IMR-90 (cell line): ENCODE measurements at regions not wholly inside any gene's neighbourhood (a gene's known extent, or its start where the extent isn't known, plus 50 kb on each side); places are given as distances from the start of the nearest gene placed in this dataset.

Experiments
- ATAC-seq: fragments of 200-7000 bp; cut with Tn5 transposase; 2 replicates; pipeline ENCODE4 v1.9.1; 2020; ENCODE audit warnings: low read depth, mild to moderate bottlenecking, moderate library complexity
- BruUV-seq: library from RNA; stranded (reverse); fragments of 400-500 nt; replicated peaks from 2 replicates; lab custom pipeline; 2021; lab: Mats Ljungman, UMichigan
- CTCF ChIA-PET: fragments of 300-600 bp; formaldehyde crosslinking; extraction: SDS; loops from one replicate; lab custom pipeline; 2021; ENCODE audit warnings: antibody characterized with exemption; lab: Yijun Ruan, JAX
- POLR2A ChIA-PET: fragments of 300-600 bp; sonication (Branson Sonifier 250); formaldehyde crosslinking; loops from one replicate; lab custom pipeline; 2022; ENCODE audit warnings: antibody characterized with exemption; ENCODE audit not compliant: unreplicated experiment; lab: Charles Lee
- DNase-seq: peaks from one replicate; pipeline ENCODE4 v3.0.0; 2013
- H2AFZ ChIP-seq: replicated peaks from 2 replicates; pipeline ENCODE3; 2013; ENCODE audit warnings: low read length, mild to moderate bottlenecking; ENCODE audit not compliant: poor library complexity
- H2AK5ac ChIP-seq: 2 replicates; pipeline ENCODE4 v1.6.1; 2013; ENCODE audit warnings: low read depth, low read length, inconsistent platforms
- H2AK9ac ChIP-seq: replicated peaks from 2 replicates; pipeline ENCODE3; 2013; ENCODE audit warnings: mild to moderate bottlenecking, low read depth, low read length, moderate library complexity; ENCODE audit not compliant: poor library complexity
- H2BK120ac ChIP-seq: 2 replicates; pipeline ENCODE4 v1.6.1; 2013; ENCODE audit warnings: low read depth, low read length, inconsistent platforms
- H2BK15ac ChIP-seq: 3 replicates; pipeline ENCODE4 v1.6.1; 2013; ENCODE audit warnings: low read depth, low read length, inconsistent platforms
- H2BK20ac ChIP-seq: 2 replicates; pipeline ENCODE4 v1.6.1; 2013; ENCODE audit warnings: low read depth, mild to moderate bottlenecking, inconsistent platforms, low read length, moderate library complexity
- H2BK5ac ChIP-seq: 2 replicates; pipeline ENCODE4 v1.6.1; 2013; ENCODE audit warnings: mild to moderate bottlenecking, low read depth, low read length, inconsistent platforms; ENCODE audit not compliant: poor library complexity, severe bottlenecking
- H3K14ac ChIP-seq: replicated peaks from 2 replicates; pipeline ENCODE4 v1.6.1; 2013; ENCODE audit warnings: low read depth, low read length, inconsistent platforms
- H3K18ac ChIP-seq: 2 replicates; pipeline ENCODE4 v1.6.1; 2013; ENCODE audit warnings: low read depth, low read length, control low read depth
- H3K23ac ChIP-seq: 2 replicates; pipeline ENCODE4 v1.6.1; 2013; ENCODE audit warnings: low read depth, low read length, inconsistent platforms
- H3K27ac ChIP-seq: 2 replicates; pipeline ENCODE4 v1.5.1; 2013; ENCODE audit warnings: mild to moderate bottlenecking, control low read depth, low read length; ENCODE audit not compliant: insufficient read depth
- H3K27me3 ChIP-seq: 2 replicates; pipeline ENCODE4 v1.6.1; 2013; ENCODE audit warnings: low read length; ENCODE audit not compliant: control insufficient read depth, insufficient read depth
- H3K36me3 ChIP-seq: 2 replicates; pipeline ENCODE4 v1.6.1; 2013; ENCODE audit warnings: low read length, mixed read lengths; ENCODE audit not compliant: control insufficient read depth, insufficient read depth
- H3K4ac ChIP-seq: 2 replicates; pipeline ENCODE4 v1.6.1; 2013; ENCODE audit warnings: low read depth, low read length, inconsistent platforms
- H3K4me1 ChIP-seq: 2 replicates; pipeline ENCODE4 v1.6.1; 2013; ENCODE audit warnings: low read length, mixed read lengths; ENCODE audit not compliant: control insufficient read depth, insufficient read depth
- H3K4me2 ChIP-seq: 2 replicates; pipeline ENCODE4 v1.6.1; 2013; ENCODE audit warnings: low read depth, mild to moderate bottlenecking, control low read depth, low read length, moderate library complexity
- H3K4me3 ChIP-seq: 2 replicates; pipeline ENCODE4 v1.5.1; 2013; ENCODE audit warnings: low read depth, mild to moderate bottlenecking, control low read depth, low read length, moderate library complexity; ENCODE audit not compliant: insufficient read depth
- H3K56ac ChIP-seq: 2 replicates; pipeline ENCODE4 v1.6.1; 2013; ENCODE audit warnings: low read length, inconsistent platforms; ENCODE audit not compliant: insufficient read depth; ENCODE audit errors: extremely low read depth
- H3K79me1 ChIP-seq, 2 experiments: 2 replicates each; pipeline ENCODE4 v1.6.1; 2013; ENCODE audit warnings: low read length in 2 of 2, inconsistent platforms in 1 of 2, low read depth in 1 of 2
- H3K9ac ChIP-seq: 2 replicates; pipeline ENCODE4 v1.6.1; 2013; ENCODE audit warnings: low read depth, low read length, control low read depth
- H3K9me1 ChIP-seq: 2 replicates; pipeline ENCODE4 v1.6.1; 2013; ENCODE audit warnings: low read length, inconsistent platforms; ENCODE audit not compliant: insufficient read depth
- H3K9me3 ChIP-seq: 2 replicates; pipeline ENCODE4 v1.6.1; 2013; ENCODE audit warnings: low read length; ENCODE audit not compliant: control insufficient read depth, insufficient read depth
- H4K20me1 ChIP-seq: 2 replicates; pipeline ENCODE4 v1.6.1; 2013; ENCODE audit warnings: low read length, inconsistent platforms; ENCODE audit not compliant: insufficient read depth
- H4K5ac ChIP-seq: 2 replicates; pipeline ENCODE4 v1.6.1; 2013; ENCODE audit warnings: mild to moderate bottlenecking, low read depth, low read length, control low read depth
- H4K8ac ChIP-seq, 2 experiments: 2 replicates each; pipeline ENCODE4 v1.6.1; 2013; ENCODE audit warnings: low read depth in 2 of 2, low read length in 2 of 2, control low read depth in 1 of 2, inconsistent platforms in 1 of 2
- H4K91ac ChIP-seq: 2 replicates; pipeline ENCODE4 v1.6.1; 2013; ENCODE audit warnings: low read depth, low read length, inconsistent platforms; ENCODE audit not compliant: insufficient read depth
- BHLHE40 ChIP-seq: fragments of 150-350 bp; IDR thresholded peaks from 2 replicates; pipeline ENCODE4 v1.6.1; 2016; ENCODE audit warnings: mild to moderate bottlenecking, low read depth, low read length
- CEBPB ChIP-seq: IDR thresholded peaks from 2 replicates; pipeline ENCODE4 v1.6.1; 2012; ENCODE audit warnings: low read depth, low read length, improper control_type of control experiment
- CHD1 ChIP-seq: IDR thresholded peaks from 2 replicates; pipeline ENCODE4 v1.6.1; 2012; ENCODE audit warnings: low read depth, low read length, improper control_type of control experiment
- MAZ ChIP-seq: IDR thresholded peaks from 2 replicates; pipeline ENCODE4 v1.6.1; 2012; ENCODE audit warnings: low read depth, mild to moderate bottlenecking, low read length, improper control_type of control experiment, moderate library complexity, borderline replicate concordance
- MXI1 ChIP-seq: IDR thresholded peaks from 2 replicates; pipeline ENCODE4 v1.6.1; 2012; ENCODE audit warnings: low read depth, mild to moderate bottlenecking, low read length, moderate library complexity, borderline replicate concordance
- NFE2L2 ChIP-seq: fragments of 150-350 bp; IDR thresholded peaks from 2 replicates; pipeline ENCODE4 v1.6.1; 2016; ENCODE audit warnings: low read depth, mild to moderate bottlenecking, low read length
- POLR2A ChIP-seq: IDR thresholded peaks from 2 replicates; pipeline ENCODE4 v1.6.1; 2012; ENCODE audit warnings: mild to moderate bottlenecking, low read depth, low read length
- RCOR1 ChIP-seq: IDR thresholded peaks from 2 replicates; pipeline ENCODE4 v1.6.1; 2012; ENCODE audit warnings: mild to moderate bottlenecking, low read length, improper control_type of control experiment; ENCODE audit not compliant: insufficient replicate concordance
- RFX5 ChIP-seq: IDR thresholded peaks from 2 replicates; pipeline ENCODE4 v1.8.0; 2012; ENCODE audit warnings: low read depth, mild to moderate bottlenecking, low read length, moderate library complexity
- SMC3 ChIP-seq: fragments of 150-350 bp; IDR thresholded peaks from 2 replicates; pipeline ENCODE4 v1.6.1; 2016; ENCODE audit warnings: low read depth, mild to moderate bottlenecking, antibody characterized with exemption, low read length, moderate library complexity
- dilution Hi-C: fragments of 300-500 bp; cut with HindIII; formaldehyde crosslinking; loops from one replicate; pipeline ENCODE4 v1.14.3; 2018; ENCODE audit warnings: low sequenced_read_pairs; ENCODE audit not compliant: unreplicated experiment
- in situ Hi-C: fragments of 300-500 bp; cut with MboI; formaldehyde crosslinking; loops from 3 replicates; pipeline ENCODE4 v1.14.3; 2019; ENCODE audit warnings: low sequenced_read_pairs, inconsistent platforms, mixed read lengths
- intact Hi-C: fragments of 100-400 bp; cut with micrococcal nuclease; formaldehyde crosslinking; loops from 2 replicates; pipeline ENCODE4 v1.10.0; 2022
- TF ChIP-seq, protein P1 (sequence below): fragments of 150-350 bp; IDR thresholded peaks from 2 replicates; pipeline ENCODE4 v1.6.1; 2016; ENCODE audit warnings: low read depth, mild to moderate bottlenecking, low read length, moderate library complexity, borderline replicate concordance
- TF ChIP-seq, protein P2 (sequence below): conservative IDR thresholded peaks from 2 replicates; pipeline ENCODE4 v1.5.1; 2012; ENCODE audit warnings: mild to moderate bottlenecking, low read depth, low read length, improper control_type of control experiment
- TF ChIP-seq, protein P3 (sequence below): fragments of 150-350 bp; IDR thresholded peaks from 2 replicates; pipeline ENCODE4 v1.6.1; 2017; ENCODE audit warnings: mild to moderate bottlenecking, antibody characterized with exemption, low read length, low read depth

DNA sequence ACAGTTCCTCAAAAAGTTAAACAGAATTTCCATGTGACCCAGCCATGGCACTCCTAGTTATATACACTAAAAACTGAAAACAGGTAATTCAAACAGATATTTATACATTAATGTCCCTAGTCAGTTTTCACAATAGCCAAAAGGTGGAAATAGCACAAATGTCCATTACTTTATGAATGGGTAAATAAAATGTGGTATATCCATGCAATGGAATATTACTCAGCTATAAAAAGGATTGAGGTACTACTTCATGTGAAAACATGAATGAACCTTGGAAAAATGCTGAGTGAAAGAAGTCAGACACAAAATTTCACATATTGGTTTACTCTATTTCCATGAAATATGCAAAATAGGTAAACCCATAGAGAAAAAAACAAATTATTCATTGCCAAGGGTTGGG lies 351.8 kb upstream of the AMOT start:
- Histone ChIP-seq H3K23ac (no peak overlapping the region), H4K20me1 (no peaks in the 10 kb centered on the region), H3K27me3 (no peaks in the 10 kb centered on the region; the same call in 1 of the 2 replicates), H3K4me1 (no peaks in the 10 kb centered on the region), H3K18ac (no peak overlapping the region), H4K8ac (no peak overlapping the region), H3K14ac (no peak overlapping the region), H3K4me2 (no peak overlapping the region), H3K4me3 (no peak overlapping the region), H3K9ac (no peak overlapping the region), H2AK5ac (no peak overlapping the region), H4K5ac (no peak overlapping the region), H2BK20ac (no peak overlapping the region), H3K9me3 (no peaks in the 10 kb centered on the region; the same call in 1 of the 2 replicates), H2BK120ac (no peak overlapping the region), H3K79me1 (no peaks in the 10 kb centered on the region), H4K91ac (no peak overlapping the region), H3K9me1 (no peaks in the 10 kb centered on the region), H2AK9ac (no peak overlapping the region), H2AFZ (no peak overlapping the region), H2BK15ac (no peak overlapping the region), H2BK5ac (no peak overlapping the region), H3K4ac (no peak overlapping the region), H3K36me3 (no peaks in the 10 kb centered on the region), H3K27ac (no peak overlapping the region), H3K56ac (no peak overlapping the region)
- in situ Hi-C loops (no loop called here), intact Hi-C loops (no loop called here), dilution Hi-C loops (no loop called here)
- ChIA-PET CTCF (no interaction called here), POLR2A (no interaction called here)
- ATAC-seq, result no peak
- DNase-seq, result no peak
- BruUV-seq, result no TSS peak
- TF ChIP-seq MAZ (no peak), POLR2A (no peak), CHD1 (no peak), CEBPB (no peak), RCOR1 (no peak), MXI1 (no peak), RFX5 (no peak), SMC3 (no peak), NFE2L2 (no peak), BHLHE40 (no peak)
- TF ChIP-seq, protein P1, sequence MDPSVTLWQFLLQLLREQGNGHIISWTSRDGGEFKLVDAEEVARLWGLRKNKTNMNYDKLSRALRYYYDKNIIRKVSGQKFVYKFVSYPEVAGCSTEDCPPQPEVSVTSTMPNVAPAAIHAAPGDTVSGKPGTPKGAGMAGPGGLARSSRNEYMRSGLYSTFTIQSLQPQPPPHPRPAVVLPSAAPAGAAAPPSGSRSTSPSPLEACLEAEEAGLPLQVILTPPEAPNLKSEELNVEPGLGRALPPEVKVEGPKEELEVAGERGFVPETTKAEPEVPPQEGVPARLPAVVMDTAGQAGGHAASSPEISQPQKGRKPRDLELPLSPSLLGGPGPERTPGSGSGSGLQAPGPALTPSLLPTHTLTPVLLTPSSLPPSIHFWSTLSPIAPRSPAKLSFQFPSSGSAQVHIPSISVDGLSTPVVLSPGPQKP, result no peak
- TF ChIP-seq, protein P2, sequence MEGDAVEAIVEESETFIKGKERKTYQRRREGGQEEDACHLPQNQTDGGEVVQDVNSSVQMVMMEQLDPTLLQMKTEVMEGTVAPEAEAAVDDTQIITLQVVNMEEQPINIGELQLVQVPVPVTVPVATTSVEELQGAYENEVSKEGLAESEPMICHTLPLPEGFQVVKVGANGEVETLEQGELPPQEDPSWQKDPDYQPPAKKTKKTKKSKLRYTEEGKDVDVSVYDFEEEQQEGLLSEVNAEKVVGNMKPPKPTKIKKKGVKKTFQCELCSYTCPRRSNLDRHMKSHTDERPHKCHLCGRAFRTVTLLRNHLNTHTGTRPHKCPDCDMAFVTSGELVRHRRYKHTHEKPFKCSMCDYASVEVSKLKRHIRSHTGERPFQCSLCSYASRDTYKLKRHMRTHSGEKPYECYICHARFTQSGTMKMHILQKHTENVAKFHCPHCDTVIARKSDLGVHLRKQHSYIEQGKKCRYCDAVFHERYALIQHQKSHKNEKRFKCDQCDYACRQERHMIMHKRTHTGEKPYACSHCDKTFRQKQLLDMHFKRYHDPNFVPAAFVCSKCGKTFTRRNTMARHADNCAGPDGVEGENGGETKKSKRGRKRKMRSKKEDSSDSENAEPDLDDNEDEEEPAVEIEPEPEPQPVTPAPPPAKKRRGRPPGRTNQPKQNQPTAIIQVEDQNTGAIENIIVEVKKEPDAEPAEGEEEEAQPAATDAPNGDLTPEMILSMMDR, result no peak
- TF ChIP-seq, protein P3, sequence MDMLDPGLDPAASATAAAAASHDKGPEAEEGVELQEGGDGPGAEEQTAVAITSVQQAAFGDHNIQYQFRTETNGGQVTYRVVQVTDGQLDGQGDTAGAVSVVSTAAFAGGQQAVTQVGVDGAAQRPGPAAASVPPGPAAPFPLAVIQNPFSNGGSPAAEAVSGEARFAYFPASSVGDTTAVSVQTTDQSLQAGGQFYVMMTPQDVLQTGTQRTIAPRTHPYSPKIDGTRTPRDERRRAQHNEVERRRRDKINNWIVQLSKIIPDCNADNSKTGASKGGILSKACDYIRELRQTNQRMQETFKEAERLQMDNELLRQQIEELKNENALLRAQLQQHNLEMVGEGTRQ, result no peak
